ENCODE measurements at regions not wholly inside any gene's neighbourhood (a gene's known extent, or its start where the extent isn't known, plus 50 kb on each side); places are given as distances from the start of the nearest gene placed in this dataset.

DNA sequence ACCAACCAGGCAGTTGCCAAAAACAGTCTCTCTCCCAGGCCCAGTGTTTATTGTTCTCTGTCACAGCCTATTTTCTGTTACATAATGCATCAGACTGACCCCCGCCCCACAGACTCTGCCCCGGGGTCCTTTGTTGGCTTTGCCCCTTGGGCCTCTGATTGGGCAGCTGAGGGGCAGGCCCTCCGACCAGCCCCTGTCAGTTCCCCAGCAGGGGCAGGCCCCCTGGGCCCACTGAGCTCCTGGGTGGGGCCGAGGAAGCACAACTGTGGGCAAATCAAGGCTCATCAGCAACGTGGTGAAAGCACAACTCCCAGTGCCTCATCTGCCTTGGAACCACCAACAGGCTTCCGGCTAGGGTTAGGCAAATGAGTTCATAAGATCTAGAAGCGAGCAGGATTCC is 160.1 kb upstream of the MYCN start:
- no peak for DNase-seq (ENCODE audit: low read depth)

DNA sequence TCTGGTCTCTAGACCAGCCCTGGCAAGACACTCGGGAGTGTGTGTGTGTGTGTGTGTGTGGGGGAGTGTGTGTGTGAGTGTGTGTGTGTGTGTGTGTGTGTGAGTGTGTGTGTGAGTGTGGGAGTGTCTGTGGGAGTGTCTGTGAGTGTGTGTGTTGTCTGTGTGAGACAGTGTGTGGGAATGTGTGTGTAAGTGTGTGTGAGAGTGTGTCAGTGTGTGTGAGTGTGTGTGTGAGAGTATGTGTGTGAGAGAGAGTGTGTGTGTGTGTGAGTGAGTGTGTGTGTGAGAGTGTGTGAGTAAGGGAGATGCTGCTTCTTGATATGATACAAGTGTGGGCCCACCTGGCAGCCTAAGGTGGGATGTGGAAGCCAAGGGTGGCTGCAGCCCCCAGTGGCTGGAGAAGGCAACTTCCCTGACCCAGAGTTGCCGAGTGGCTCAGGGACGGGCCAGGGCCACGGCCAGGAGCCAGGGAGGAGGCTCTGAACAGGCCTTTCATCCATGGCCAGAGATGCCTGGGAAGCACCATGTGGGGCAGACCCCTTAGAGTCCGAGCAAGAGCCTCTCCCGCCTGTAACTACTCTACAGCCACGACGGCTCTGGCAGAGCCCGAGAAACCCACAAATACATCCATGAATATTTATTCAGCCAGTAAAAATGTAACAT is 159.3 kb upstream of the MYCN start:
- no peak for DNase-seq (ENCODE audit: low read depth)

DNA sequence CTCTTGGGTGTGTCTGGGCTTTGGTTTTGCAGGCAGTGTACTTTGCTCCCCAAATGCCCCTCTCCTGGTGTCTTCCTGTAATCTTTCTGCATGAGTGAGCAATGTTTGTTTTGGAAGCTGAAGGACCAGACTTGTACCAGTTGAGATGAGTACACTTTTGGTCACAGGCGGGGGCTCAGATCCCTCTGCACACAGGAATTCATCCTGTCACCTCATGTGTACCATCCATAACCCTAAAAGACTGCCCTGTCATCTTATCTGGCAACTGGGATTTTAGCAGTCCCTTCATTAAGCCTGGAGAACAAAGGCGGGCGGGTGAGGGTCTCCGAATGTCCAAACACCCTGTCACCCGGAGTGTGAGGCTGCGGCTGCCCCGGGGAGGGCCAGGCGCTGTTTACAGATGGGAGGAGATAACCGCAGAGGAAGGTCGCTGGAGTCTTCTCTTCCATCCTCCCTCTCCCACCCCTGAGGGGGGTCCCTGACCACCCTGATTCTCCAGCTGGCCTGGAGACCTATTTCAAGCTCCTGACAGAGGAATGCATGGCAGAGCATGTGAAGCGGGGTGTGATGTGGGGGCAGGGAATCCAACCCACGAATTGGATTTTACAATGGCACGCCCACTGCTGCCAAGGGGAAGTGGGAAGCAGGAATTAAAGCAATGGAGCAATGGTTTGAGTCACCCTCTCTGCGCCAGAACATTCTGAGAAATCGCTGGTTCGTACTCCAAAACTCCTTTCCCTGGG is 158.2 kb upstream of the MYCN start:
- DNase-seq (ENCODE audit: low read depth): no peak

DNA sequence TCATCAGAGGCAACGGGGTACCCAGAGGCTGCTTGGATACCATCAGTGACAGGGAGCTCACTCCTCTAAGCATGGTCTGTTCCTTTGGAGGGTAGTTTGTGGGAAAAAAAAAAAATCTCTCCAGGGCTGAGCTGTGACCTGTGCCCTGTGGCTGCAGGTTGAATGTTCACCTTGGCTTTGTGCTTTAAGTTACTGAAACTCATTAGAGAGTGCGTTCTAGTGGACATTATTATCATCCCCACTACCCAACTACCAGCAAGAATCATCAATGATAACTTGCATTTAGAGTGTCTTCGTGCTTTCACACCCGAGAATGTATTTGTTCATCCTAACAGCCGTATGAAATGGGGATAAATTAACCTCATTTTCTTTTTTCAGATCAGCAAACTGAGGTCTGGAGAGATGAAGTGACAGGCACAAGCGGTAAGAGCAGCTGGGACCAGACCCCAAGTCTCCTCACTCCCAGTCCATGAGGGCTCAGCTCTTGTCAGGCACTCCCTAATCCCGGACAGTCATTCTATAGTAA is 157.5 kb upstream of the MYCN start:
- no peak for DNase-seq (ENCODE audit: low read depth)

DNA sequence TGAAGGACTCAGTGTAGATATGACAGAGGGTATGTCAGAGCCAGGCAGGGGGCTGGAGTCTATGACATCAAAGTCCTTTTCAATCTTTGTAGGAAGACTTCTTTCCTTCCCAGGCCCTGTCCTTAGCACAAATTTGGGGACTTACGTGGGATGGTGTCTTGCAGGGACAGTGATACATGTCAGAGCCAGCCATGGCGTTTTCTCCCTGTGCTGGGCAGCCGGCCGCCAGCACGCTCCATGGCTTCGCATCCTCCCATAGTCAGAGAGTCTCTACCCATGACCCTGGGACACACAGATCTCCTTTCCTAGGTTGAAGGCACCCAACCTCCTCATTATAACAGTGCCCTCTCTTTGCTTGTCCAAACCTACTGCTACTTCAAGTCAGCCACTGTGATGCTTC is 156.9 kb upstream of the MYCN start:
- DNase-seq (ENCODE audit: low read depth): no peak

DNA sequence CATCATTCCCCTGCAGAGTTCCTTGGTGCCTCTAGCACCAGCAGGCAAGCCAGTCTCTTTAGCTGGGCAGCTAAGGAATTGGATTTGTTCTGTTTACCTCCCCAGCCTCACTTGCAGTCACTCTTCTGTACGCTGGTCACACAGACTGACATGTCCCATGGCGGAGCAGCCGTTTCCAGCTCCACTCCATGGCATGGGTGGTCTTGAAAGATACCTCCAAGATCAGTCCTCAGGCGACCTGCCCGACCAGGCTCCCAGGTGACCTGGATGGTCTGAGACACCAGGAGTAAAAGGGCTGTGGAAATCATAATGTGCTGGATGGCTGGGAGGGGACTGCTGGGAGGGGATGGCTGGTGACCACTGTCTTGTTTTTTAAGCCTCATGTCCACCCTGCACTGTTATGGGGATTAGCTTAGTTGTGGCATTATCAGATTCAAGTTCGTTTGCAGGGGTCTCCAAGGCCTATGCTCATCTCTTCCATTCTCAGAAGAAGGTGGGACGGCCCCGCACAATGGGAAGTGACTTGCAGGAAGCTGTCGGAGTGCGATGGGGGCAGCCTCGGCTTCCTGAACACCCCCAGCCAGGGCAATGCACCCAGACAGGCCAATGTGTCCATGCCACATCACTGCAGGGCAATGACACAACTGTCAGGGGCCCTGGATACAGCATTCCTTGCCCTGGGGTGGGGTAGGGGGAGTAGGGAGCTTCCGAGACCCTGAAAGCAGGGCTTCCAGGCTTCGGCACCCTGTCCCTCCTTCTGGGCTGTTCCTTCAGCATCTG is 156.1 kb upstream of the MYCN start:
- no peak for DNase-seq (ENCODE audit: low read depth)

DNA sequence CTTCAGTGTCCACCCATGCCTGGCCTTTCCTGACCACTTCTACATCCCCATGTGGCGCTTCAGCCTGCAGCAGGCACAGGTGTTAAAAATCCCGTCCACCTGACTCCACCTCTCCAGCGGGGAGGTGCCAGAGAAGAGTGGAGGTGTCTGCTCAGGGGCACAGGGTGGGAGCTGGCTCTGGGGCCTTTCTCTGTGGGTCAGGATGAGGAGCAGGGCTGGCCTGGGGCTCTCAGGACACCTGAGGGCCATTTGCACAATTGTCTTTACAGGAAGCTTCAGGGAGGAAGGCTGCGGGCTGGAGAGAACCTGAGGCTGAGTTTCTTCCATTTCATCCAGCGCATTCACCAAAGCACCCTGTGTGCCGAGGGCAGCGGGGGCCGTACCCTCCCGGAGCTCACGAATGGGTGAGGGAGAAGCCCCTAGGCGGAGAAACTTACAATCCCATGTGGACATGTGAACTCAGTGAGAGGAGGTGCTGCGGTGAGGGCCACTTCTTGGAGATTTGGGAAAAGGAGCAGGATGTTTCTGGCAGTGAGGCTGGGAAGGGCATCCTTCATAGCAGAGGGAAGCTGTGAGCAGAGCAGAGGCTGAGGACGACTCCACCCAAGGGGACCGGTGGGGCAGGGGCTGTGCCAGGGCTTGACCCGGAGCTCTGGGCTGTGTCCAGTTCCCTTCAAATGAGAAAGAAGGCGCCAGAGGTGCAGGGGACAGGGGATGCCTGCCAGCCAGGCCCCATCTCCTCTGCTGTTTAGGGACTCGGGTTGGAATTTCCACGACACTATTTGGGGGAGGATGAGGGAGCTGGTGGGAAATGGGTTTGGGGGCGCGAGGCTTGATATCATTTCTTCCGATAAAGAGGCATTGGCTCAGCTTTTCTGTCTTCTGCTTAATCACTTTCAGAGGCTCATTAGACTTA is 155.2 kb upstream of the MYCN start:
- no peak for DNase-seq (ENCODE audit: low read depth)

DNA sequence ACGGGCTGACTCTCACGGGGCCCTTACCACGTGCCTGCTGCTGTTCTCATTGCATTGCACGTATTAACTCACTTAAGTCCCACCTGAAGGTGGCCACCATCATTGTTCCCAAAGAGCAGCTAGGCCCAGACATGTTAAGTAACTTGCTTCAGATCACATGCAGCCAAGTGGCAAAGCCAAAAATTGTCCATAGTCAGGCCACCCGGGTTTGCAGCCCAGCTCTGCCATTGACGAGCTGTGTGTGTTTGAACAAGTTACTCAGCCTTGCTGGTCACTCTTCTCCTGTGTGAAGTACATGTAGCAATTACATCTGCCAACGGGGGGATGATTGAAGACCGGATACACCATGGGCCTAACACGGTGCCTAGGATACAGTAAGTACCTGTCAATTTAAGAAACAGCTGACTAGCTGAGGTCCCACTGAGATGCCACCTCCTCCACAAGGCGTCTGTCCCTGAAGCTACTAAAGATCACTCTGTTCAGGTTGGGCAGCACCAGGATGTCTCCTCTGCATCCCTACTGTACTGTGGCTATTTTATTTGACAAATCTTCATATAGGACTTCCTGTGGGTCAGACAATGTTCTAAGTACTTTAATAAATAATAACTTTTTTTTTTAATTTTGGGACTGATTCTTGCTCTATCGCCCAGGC is 154.2 kb upstream of the MYCN start:
- DNase-seq (ENCODE audit: low read depth): no peak

DNA sequence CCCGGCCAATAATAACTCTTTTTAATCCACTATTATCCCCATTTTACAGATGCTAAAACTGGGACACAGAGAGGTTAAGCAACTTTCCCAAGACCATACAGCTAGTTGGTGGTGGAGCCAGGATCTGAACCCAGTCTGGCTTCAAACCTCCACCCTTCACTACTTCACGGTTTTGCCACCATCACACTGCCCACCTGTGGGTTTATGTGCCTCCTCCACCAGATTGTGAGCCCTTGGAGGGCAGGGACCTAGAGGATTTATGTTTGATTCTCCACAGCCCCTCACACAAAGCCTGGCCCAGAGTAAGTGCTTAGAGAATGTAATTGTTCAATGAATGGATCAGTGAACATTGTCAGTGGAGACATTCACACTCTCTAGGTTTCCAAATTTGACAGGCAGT is 153.4 kb upstream of the MYCN start:
- no peak for DNase-seq (ENCODE audit: low read depth)

DNA sequence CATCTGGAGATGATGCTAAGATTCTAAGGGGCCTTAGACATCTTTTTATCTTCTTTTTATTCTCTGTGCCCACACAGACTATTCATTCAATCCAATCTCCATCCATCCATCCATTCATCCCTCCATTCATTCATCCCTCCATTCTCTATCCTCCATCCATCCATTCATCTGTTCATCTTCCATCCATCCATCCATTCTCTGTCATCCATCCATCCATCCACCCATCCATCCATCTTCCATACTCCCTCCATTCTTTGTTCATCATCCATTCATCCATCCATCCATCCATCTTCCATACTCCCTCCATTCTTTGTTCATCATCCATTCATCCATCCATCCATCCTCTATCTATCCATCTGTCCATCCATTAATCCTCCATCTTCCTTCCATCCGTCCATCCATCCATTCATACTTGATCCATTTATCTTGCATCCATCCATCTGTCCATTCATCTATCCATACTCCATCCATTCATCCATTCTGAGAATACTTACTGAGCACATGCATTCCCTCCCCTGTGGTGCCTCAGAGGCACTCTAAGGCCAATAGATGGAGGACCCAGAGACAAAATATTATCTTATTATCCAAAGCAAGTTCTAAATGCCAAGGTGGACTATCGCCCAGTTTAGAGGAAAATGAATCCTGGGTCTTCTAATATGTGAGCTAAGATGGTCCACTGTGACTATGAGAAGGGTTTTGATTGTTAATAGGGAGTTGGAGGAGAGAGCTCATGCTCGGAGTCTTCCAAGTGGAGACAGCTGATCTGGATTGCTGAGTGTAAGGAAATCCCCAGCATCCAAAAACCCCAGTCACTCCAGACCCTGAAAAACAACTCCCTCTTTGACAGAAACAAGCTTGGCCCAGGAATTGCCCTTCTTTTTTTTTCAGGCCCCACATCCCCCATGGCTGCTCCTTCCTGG is 152.6 kb upstream of the MYCN start:
- DNase-seq (ENCODE audit: low read depth): no peak

DNA sequence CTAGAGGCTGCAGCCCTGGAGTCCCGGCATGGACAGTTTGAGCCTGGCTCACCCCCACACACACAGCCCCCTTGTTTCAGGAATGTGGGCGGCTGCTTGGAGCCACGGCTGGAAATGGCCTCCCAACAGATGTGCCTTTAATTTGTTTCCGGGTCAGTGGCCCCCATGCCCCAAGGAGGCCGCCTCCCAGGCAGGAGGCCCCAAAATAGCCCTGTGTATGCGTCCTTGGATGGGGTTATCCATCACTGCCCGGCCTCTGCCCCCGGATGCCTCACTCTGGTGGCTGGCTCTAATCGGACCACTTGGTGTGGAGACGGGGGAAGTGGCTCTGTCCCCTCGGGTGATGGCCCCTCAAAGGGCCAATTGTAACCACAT is 151.9 kb upstream of the MYCN start:
- no peak for DNase-seq (ENCODE audit: low read depth)

DNA sequence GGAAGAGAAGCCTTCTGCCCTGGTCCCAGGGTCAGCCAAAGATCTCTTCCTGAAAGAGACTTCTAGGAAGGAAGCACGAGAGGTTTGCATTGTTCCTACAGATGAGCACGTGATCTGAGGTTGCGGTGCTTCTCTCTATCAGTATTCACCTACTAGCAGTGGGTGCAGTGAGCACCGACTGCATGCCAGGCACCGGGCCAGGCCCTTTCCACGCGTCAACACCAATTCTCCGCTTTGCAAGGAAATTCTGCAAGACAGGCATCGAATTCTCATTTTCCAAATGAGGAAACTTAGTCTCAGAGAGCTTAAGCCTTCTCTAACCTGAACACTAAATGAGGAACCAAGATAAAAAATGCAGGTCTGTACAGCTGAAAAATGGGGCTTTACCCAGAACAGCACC is 151.5 kb upstream of the MYCN start:
- DNase-seq (ENCODE audit: low read depth): no peak

DNA sequence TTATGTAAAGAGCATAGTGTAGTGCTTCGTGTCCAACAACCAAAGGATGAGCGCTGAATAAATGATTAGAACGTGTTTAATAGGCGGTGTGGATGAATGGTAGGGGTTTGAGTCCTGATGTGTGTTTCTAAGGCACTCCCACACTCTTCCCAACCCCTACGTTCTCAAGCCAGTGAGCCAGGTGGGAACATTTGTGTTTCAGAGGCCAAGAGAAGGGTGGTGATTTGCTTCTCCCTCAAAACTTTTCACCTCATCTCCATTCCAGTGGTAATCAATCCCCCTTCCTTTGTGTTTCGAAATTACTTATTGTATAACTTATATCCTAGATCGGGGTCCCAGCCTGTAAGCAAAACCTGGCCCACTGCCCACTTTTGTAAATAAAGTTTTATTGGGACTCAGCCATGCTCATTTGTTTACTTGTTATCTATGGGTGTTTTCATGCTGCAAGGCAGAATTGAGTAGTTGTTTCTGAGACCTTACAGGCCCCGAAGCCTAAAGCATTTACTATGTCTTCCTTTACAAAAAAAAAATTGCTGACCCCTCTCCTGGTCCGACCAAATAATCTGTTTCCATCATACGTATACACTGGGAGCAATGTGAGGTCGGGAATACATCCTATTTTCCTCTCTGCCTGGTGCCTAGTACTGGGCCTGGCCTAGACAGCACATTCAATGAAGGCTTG is 150.8 kb upstream of the MYCN start:
- DNase-seq (ENCODE audit: low read depth): no peak

DNA sequence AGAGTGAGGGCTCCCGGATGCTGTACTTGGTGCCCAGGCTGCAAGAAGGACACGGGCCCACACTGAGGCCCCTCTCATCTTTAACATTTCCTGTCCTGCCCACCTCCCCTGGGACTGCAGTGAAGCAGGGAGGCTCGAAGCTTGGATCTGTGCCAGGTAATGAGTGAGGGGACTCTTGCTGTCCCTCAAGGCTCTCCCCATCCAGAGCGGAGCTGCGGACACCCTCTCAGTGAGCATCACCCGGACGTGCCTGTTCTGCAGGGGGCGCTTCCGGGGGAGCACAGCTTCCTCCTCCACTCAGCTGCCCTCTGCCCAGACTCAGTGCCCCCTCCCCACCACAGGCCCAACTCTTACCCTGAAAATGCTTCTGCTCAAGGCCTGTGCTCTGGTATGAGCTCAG is 150.0 kb upstream of the MYCN start:
- DNase-seq (ENCODE audit: low read depth): no peak

DNA sequence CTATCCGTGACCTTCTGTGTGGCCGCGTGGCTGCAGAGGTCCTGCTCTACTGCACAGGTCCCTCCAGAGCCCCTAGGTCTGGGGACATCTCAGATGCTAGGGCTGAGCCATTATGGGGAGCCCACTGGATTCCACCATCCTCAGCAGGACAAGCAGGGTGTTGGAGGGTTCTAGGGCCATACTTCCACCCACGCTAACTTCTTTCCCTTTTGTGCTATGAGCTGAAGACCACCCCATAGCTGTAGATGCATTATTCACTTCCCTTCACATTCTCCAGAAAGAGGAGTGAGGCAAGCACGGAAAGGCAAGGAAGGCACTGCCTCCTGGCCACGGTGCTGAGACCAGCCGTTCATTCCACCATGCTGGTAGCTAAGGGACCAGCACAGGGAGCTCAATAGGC is 149.5 kb upstream of the MYCN start:
- DNase-seq (ENCODE audit: low read depth): no peak

DNA sequence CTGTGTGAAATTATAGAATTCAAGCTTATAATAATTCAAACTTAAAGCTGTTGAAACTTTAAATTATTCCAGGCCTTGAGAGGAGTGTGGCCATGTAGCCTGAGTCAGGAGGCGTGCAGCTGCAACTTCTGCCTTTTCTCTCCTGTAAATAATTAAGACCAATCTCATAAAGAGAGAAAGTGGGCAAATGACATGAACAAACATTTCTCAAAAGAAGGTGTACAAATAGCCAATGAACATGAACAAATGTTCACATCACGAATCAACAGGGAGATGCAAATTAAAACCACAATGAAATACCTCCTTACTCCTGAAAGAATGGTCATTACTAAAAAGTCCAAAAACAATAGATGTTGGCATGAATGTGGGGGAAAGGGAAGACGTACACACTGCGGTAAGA is 149.1 kb upstream of the MYCN start:
- DNase-seq (ENCODE audit: low read depth): no peak

DNA sequence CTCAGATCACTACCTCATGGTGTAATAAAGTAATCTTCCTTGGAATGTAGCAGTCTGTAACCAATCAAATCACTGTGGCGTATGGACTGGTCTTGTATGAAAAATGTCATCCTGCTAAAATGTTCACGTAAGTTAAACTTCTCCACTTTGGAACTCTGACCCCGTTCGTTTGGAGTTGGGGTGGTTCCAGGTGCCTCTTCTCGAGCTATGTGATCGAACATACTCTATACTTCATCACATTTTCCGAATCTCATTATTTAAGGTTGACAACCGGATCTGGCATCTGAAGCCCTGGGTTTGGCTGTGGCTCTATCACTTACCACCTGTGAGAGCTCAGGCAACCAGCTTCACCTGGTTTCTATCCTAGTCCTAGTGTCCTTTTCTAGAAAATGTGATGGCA is 148.0 kb upstream of the MYCN start:
- DNase-seq (ENCODE audit: low read depth): no peak

DNA sequence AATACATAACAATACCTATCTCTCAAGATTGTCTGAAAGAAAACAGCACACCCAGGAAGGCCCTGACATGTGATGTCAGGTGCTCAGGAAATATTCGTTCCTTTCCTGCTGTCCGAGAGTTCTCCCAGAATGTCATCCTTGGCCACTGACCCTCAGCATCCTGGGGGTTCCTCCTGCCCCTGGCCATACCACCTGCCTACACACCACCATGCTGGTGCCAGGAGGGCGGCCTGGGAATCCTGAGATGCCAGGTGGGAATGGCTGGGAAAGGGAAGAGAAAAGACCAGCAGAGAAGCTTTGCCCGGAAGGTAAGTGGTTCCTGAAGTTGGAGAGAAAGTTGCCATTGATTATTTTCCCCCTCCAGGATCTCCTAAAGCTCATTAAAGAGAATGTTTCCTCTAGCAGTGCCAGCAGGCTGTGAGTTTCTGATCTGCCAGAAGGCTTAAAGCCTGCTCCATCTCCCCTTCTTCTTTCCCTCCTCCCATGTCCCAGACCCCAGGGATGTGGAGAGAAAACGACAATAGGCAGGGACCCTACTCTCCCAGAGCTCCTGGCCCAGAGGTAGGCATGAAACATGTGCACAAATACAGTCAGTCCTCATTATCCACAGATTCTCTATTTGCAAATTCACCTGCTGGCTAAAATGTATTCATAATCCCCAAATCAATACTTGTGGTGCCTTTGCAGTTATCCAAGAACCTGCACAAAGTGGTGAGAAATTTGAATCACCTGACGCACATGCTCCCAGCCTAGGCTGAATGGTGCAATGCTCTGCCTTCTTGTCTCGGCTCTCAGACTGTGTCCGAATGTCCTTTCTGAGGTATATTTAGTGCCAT is 147.1 kb upstream of the MYCN start:
- no peak for DNase-seq (ENCODE audit: low read depth)

DNA sequence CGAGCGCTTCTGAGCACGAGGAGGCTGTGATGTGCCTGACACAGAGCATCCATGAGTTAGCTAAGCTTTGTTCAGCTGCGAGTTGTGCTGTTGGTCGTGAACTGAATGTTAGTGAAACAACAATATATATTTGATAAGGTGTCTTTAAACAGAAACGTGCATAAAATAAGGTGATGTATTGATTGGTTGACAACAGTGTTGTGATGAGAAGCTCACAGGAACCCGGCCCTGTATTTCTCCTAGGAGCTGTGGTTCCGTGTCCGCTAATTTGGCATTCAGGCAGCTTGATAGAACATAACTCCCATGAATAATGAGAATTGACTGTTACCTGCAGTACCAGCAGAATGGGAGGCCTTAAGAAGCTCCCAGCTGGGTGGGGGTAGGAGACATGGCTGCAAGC is 146.4 kb upstream of the MYCN start:
- DNase-seq (ENCODE audit: low read depth): no peak

Measured in fibroblast of the conjunctiva (primary cell).